ENCODE measurements at regions not wholly inside any gene's neighbourhood (a gene's known extent, or its start where the extent isn't known, plus 50 kb on each side); places are given as distances from the start of the nearest gene placed in this dataset.

DNA sequence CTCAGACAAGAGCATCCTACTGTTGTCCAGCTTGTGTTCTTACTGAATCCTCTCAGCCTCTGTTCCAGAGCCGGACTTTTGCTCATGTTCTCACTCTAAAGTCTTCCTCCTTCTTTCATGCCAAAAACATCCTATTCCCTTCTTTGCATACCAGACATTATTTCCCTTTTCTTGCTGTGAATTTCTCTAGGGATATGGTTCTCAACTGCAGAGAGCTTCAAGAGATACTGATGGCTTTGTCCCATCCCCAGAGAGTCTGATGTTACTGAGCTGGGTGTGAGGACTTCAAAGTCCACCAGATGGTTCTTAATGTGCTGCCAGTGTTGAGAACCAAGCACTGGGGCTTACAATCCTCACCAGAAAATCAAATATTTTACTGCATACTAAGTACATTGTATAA, 98.6 kb upstream of the FER start:
- no peak for DNase-seq (ENCODE audit: low read depth)

DNA sequence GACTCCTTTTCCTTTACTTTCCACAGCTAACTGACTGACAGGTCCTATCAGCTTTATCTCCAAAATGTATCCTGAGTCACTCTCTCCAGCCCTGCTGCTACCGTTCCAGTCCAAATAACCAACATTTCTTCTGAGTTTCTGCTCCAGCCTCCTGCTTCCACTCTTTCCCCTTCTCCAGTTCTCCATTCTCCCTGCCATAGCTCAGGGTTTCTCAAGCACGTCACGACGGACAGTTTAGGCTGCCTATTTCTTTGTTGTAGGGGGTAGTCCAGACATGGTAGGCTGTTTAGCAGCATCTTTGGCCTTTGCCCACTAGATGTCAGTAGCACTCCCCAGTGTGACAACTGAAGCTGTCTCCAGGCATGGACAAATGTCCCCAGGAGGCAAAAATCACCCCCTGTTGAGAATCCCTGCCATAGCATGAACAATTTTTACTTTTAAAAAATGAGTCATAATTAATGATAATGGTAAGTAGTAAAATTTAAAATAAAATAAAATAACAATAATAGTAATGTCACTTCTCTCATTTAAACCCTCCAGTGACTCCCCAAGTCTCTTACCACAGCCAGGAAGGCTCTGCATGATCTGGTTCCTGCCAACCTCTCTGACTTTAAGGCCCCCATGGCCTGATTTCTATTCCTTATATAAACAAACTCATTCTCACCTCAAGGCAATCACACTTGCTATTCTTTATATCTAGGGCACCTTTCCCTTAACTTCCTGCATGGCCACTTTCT, 105.4 kb upstream of the FER start:
- peak; percentile 48 for DNase-seq (ENCODE audit: low read depth)

DNA sequence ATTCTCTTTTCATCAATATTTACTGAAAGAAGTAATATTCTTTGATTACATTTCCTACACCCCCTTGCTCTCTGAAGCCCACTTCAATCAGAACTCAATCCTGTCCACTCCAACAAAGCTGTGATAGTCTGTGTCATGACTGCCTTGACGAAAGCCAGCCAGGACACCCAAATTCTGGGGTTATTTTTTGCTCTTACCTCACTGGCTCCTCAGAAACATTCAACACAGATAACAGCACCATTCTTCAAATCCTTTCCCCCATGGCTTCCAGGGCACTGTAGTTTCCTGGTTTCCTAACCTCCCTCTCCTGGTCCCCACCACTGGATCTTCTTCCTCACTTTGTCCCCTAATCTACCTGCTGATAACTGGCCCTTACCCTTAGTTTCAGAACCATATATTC, 106.1 kb upstream of the FER start:
- DNase-seq (ENCODE audit: low read depth), result no peak

DNA sequence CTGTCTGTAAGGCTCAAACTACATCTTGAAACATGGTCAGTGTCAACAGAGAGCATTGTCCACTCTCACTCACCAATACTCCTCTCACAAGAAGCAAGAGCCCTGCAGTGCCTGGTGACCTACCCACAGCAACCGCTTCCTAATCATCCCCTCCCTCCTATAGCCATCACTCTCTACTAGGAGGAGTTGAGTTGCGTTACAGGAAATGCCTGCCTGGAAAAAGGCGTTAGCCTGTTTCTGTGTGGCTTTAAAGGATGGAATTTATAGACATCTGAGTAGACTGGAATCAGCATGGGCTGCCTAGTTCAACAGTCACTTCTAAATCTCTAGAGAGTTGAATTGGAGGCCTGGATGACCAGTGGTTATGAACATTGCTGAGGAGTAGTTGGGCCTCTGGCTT, 108.3 kb upstream of the FER start:
- DNase-seq (ENCODE audit: low read depth), result no peak

DNA sequence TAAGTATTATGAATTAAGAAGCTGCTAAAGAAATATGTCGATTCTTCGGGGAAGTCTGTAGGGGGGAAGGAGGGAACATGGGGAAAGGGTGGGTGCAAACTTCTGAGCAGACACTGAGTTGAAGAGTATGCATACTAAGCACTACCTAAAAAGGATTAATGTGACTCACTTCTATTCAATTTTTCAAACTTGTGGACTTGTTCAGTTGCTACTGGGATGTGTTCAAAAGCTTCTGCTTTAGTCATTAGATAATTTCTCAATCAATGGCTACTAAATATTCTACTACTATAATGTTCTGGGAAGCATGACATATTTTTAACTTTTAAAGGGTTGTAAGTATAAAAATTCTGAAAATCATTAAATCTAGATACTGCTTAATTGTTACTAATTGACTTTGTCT, 109.7 kb upstream of the FER start:
- DNase-seq (ENCODE audit: low read depth), result no peak

DNA sequence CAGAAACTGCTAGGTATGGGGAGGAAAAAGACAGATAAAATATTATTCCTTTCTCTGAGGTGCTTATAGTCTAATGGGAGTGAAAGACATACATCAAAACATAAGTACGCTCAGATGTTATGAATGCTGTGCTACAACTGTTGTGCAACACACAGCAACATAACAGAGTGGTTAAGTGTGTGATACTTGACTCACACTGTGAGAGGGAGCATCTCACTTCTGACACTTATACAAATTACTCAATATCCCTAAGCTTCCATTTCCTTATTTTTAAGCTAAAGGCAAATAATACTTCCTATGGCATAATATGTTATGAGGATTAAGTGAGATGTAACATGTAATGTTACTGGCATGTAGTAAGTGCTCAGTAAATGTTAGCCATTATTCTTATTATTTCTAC, 110.6 kb upstream of the FER start:
- DNase-seq (ENCODE audit: low read depth), result peak; percentile 52

DNA sequence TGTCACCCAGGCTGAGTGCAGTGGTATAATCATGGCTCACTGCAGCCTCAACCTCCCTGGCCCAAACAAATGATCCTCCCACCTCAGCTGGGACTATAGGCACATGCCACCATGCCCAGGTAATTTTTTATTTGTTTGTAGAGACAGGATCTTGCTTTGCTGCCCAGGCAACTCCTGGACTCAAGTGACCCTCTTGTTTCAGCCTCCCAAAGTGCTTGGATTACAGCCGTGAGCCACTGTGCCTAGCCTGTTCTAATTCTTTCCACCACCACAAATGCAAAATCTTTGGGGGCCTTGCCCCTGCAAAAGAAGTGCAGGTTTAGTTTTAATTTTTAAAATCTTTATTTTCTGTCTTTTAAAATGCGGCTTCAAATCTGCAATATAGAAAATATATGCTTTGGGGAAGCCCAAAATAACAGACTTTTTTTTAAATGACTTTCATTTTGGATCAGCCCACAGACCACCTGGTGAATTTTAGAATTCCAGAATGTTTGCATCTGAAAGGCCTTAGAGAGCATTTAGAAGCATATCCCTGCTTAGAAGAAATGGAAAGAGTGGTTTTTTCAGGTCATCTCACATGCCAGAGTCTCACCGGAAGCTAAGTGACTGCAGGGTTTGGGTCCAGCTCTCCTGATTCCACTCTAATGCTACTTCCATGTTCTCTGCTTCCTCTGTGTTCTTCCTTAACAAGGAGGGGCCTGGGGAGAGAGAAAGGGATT, 111.4 kb upstream of the FER start:
- DNase-seq (ENCODE audit: low read depth), result no peak

DNA sequence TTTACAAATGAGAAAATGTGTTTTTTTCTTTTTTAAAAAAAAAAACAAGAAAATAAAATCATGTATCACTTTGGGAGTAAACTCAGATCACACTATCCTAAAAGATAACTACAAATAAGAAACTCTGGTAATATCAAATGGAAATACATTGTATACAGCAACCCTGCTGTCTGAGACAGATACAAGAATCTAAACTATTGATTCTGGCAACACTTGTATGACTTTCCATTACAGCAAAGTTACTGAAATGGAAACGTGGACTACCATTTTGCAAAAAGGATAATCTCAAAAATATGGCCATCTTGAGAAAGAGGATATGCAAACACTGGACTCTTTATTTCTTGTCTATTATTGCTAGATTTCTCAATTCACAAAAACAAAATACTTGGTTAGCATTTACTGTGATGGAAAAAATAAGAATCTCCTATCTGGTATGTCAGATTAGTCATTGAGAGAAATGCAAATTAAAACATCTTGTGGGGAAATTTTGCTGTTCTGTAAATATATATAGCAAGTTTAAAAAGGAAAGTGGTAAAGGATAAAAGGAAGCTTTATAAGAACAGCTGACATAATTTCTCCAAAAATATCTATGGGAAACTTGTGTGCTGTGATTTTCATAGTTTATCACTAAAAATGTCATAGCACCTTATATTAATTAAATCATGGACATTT, 112.9 kb upstream of the FER start:
- no peak for DNase-seq (ENCODE audit: low read depth)

DNA sequence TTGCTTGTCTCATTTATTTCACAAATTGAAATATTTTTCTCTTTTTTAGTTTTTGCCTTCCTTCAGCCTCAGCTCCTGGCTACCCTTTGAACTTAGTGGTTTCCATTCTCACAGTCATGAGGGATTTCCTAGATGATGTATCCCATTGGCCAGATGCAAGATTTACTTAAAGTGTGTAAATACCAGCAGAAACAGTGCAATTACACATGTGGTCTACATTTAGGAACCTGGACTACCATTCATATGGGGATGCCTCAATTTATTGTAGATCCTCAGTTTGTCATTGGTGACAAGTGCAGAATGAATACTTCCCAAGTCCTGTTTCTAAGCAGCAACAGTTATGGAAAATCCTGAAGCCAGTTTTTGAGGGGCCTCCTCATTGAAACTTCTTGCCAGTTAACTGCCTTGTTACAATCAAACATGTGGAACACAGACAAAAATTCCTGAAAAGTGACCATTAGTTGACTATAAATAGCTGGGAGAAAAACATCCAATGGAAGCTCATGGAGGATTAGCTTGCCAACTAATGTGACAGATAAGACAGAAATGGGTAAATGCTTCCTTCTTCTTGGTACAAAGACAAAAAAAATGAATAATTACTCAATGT, 113.6 kb upstream of the FER start:
- DNase-seq (ENCODE audit: low read depth), result no peak

DNA sequence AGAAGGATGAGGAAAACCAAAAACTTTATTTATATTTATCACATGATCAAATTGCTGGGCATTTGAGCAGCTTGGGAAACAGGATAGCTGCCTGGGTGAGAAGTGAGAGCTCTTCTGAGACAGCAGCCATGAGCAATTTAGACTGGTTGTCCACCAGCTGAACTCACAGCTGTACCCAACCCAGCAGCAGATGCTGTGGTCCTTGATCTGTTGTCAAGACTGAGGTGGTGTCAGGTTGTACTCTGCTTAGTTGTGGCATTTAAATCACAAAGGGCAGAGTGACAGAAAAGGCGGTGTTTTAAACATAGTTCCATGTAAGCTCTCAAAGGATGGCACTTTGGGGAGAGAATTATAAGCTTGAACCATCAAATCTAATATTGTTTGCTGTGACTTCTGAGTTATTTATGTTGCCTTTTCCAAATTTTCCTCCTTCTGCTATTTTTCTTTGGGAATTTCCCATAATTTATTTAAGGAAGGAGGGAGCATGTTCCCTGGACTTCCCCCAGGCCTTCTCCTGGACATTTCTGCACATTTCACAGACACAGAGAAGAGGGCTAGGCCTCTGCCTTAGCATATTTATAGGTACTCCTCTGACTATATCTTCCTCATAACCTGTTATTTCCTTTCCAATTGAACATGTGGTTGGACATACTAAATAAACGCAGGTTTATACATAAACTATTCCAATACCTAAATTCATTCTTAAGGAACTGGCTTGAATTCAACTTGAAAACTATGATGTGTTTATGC, 117.7 kb upstream of the FER start:
- no peak for DNase-seq (ENCODE audit: low read depth)

DNA sequence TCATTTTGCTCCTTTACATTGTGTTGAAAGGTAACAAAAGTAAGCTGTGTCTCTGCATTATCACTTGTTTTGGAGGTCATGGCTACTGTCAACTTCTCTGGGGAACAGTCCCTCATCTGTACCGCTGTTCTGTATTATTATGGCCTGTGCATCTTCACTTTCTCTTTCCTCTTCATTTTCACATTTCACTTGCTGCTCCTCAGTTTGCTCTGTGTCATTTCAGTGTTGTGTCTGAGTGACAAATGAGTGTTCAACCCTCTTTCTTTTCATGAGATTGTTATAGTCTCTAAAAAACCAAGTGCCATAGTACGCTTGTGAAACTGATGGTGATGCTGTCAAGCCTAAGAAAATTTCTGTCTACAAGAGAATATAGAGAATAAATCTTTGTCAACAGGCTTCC, 122.0 kb upstream of the FER start:
- DNase-seq (ENCODE audit: low read depth), result no peak

DNA sequence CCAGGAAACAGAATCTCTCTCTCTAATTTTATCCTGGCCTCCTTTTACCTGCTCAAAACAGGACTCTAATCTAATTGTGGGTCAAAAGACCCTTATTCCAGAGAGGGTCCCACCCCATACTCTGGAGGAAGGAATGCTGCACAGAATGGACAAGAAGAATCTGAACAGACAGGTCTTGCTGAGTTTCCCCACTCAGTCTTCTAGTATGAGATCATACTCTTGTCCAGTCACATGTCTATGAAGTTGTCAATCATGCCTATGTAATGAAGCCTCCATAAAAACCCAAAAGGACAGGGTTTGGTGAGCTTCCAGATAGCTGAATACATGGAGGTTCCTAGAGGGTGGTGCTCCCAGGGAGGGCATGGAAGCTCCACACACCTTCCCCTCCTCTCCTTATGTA, 123.9 kb upstream of the FER start:
- DNase-seq (ENCODE audit: low read depth), result no peak

DNA sequence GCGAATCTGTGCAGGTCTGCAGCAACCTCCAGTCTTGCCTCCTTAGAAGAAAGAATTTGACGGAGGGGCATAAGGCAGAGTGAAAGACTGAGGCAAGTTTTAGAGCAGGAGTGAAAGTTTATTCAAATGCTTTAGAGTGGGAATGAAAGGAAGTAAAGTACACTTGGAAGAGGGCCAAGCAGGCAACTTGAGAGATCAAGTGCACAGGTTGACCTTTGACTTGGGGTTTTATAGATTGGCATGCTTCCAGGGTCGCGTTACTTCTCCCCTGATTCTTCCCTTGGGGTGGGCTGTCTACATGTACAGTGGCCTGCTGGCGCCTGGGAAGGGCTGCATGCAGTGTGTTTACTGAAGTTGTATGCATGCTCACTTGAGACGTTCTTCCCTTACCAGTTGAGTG, 127.2 kb upstream of the FER start:
- no peak for DNase-seq (ENCODE audit: low read depth)

DNA sequence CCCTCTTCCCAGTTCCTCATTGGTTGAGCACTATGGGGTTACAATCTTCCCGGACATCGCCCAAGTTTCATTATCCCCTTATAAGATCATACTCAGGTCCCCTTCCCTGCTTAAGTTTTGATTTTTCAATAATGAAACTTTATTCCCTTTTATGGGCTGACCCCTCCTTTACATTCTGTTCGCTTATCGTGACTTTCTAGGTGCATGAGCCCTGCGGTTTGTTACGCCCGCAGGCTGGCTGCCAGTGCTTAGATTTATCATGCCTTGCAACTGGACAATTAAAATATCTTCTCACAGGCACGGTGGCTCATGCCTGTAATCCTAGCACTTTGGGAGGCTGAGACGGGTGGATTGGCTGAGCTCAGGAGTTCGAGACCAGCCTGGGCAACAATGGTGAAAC, 127.9 kb upstream of the FER start:
- no peak for DNase-seq (ENCODE audit: low read depth)

DNA sequence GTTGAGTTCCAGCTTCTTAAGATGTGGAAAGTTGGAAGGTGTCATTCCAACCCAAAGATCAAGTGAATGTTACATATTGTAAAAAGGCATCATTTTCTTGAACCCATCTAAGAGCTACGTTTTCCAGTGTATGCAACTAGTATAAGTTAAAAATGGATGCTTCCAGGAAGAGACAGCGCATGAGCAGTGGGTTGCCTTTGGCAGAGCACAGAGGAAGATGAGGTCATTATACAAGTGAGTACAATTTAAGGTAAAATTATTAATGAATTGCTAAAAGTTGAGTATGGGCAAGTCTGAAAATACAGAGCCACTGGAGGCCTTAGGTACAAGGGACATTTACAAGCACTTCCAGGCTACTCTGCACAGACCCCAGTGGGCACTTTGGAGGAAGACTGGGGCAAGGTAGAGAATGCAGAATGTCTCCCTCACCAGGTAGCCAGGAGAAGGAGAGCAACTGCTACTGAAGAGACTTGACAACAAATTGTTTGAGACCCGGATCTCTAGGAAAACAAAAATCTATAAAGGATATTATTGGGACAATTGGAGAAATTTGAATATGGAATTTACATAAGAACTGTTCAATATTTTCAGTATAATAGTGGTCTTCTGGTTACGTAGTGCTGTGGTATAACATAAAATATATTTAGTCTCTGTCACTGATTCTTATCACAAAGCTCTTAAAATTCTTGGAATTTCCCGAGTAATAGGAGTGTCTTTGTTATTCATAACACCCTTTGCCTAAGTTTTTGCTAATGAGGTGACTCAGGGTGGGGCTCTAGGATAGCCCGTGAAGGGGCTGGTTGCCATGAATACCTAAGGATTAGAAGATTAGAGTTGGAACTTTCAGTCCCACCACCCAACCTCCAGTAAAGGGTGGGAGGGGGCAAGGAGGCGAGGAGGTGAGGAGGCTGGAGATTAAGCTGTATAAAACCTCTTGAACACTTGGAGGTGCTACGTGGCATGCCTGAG, 129.9 kb upstream of the FER start:
- DNase-seq (ENCODE audit: low read depth), result no peak

DNA sequence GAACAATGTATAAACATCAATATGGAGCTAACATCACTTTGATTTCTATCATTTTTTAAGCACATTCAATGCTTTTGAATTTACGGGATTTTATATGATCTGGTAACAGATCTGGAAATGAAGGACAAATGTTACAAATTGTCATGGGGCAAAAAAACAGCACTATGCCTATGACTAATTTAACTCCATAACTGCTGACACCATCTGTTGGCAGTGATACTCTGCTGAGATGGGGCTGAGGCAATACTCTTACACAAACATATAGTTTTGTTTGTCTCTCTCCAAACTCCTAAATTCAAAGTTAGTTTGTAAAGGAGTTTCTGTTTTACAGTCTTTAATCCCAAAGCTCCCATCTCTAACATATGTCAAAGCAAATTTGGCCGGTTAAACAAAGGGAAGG, 132.5 kb upstream of the FER start:
- peak; percentile 42 for DNase-seq (ENCODE audit: low read depth)

DNA sequence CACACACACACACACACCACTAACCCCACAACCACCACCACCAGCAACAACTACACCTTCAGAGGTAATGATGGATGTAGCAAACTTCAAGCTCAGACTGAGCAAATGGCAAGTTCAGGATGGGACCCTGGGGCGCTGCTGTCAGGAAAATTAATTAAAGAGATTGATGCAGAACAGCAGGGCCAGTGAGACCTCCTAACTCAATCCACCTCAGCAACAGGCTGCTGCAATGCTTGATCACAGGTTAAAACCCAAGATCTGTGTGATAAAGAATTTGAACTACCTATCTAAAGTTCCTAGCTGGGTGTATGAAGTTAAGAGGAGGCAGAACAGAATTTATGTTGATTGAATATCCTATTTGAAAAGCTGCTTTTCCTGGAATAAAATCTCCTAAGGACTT, 140.3 kb upstream of the FER start:
- no peak for DNase-seq (ENCODE audit: low read depth)

DNA sequence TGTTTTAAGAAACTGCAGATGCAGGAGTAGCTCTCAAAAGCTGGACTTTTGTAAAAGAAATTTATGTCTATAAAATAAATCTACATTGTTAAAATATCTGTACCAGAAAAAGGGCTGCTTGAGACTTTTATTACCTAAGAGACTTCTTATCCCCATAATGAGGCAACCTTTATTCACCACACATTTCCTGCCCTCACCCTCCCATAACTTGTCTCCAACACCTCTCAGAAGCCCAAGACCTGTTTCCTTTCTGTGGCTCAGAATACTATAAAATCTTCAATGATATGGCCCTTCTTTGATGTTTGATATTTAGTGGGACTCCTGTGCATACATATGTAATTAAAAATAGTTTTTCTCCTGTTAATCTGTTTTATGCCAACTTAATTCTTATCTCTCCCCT, 141.5 kb upstream of the FER start:
- no peak for DNase-seq (ENCODE audit: low read depth)

DNA sequence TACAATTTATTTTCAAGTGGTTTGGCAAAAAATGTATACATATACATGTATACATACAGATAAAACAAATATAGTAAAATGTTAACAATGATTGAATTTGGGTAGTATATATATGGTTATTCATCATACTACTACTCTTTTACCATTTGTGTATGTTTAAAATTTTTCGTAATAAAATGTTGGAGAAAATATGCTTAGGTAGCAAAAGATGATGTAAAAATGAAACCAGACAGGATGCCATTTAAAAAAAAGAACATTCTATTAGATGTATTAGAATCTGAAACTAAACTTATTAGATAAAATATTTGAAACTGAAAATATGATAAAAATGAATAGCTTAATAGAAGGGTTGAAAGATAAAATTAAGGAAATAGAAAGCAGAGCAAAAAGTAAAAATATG, 144.9 kb upstream of the FER start:
- no peak for DNase-seq (ENCODE audit: low read depth)

DNA sequence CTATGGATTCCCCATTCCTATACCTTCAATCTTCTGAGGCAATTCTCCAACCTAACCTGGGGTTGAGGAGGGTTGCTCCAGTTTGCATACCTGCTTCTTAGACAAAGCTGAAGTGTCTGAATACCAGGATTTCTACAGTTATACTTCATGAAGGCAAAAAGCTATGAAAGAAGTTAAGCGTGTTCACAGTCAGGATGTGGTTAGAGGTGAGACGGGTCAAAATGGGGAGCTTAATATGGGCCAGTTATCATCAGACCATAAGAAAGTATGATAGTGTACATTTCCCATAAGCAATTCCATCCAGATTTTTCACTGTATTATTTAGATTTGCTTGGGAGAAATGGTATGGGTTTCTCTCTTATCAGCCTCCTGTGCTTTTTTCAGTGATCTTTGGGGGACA, 156.9 kb upstream of the FER start:
- DNase-seq (ENCODE audit: low read depth), result no peak

DNA sequence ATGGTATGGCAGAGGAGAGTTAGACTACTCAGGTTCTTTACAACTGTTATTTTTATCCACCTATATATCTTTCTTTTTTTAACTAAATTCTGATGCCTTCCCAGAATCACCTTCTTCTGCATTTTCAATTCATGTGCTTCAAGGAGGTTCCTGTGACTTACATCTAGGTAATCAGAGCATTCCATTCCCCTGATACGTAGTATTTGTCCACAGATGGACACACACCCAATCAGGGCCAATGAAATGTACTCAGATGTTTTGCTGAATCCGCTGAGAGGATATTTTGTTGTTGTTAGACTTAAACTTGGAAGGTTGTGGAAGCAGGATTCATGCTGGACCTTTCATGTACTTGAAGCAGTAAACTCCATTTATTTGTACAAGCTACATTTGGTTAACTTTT, 159.4 kb upstream of the FER start:
- no peak for DNase-seq (ENCODE audit: low read depth)

Measured in HS-5 (cell line).